ENCODE measurements at regions not wholly inside any gene's neighbourhood (a gene's known extent, or its start where the extent isn't known, plus 50 kb on each side); places are given as distances from the start of the nearest gene placed in this dataset.

DNA sequence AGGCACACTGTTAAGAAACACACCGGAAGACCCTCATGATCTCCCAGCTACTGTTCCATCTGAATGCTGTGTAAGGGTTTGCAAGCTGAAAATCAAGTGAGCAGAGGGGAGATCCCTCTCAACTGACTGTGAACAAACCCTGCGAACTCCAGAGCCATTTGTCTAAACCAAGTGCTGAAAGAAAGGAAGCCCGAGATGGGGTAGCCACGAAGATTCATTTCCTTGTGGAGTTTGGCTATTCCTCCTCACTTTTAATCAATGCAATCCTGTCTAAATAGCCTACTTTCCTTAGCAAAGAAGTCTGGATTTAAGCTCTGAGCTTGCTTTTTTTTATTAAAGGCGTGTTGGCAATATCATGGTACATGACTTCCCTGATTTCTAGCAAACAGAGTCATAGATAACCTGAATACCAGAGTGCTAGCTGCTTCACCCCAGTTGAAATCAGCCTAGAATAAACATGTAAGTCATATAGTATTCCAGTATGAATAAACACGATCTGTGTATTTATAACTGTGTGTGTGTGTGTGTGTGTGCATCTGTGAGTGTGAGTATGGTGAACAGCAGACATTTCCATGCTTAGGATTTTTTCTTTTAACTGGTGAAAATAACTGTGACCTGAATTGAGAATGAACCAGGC lies 365.2 kb downstream of the ZNF521 start:
- TF ChIP-seq, protein P1, sequence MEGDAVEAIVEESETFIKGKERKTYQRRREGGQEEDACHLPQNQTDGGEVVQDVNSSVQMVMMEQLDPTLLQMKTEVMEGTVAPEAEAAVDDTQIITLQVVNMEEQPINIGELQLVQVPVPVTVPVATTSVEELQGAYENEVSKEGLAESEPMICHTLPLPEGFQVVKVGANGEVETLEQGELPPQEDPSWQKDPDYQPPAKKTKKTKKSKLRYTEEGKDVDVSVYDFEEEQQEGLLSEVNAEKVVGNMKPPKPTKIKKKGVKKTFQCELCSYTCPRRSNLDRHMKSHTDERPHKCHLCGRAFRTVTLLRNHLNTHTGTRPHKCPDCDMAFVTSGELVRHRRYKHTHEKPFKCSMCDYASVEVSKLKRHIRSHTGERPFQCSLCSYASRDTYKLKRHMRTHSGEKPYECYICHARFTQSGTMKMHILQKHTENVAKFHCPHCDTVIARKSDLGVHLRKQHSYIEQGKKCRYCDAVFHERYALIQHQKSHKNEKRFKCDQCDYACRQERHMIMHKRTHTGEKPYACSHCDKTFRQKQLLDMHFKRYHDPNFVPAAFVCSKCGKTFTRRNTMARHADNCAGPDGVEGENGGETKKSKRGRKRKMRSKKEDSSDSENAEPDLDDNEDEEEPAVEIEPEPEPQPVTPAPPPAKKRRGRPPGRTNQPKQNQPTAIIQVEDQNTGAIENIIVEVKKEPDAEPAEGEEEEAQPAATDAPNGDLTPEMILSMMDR (IDR thresholded peaks at IDR 0.05) = no peak
- TF ChIP-seq POLR2A (IDR thresholded peaks at IDR 0.05) = no peak

Data from uterus (tissue), 2 donors.